Activated gamma-delta T cell treated with Interleukin-2 at 50 U/mL for 16 hours (primary cell): ENCODE measurements at regions not wholly inside any gene's neighbourhood (a gene's known extent, or its start where the extent isn't known, plus 50 kb on each side); places are given as distances from the start of the nearest gene placed in this dataset.
"Not testable (repeated sequence)": the region's sequence is repeated elsewhere in the genome, so short reads cannot be mapped to it uniquely, and the experiment has no call there.

Experiments
- DNase-seq: peaks from one replicate; pipeline ENCODE4 v3.0.0-alpha.2; 2020

- DNase-seq, result no peak
Observed at GRCh38 chr18:11454040-11454439, 155.4 kb upstream of the SLC35G4 start.

- not testable (repeated sequence) for DNase-seq
Observed at GRCh38 chr18:11444169-11444568, 165.2 kb upstream of the SLC35G4 start.

- DNase-seq, result no peak
Observed at GRCh38 chr18:11437046-11437445, 172.3 kb upstream of the SLC35G4 start.

GRCh38 chr18:11432360-11432811 lies 177.0 kb upstream of the SLC35G4 start:
- DNase-seq, result no peak

- no peak for DNase-seq
Observed at GRCh38 chr18:11429876-11430275, 179.5 kb upstream of the SLC35G4 start.

GRCh38 chr18:11425211-11425610 lies 184.2 kb upstream of the SLC35G4 start:
- no peak for DNase-seq

GRCh38 chr18:11419338-11419737 lies 190.1 kb upstream of the SLC35G4 start:
- no peak for DNase-seq

GRCh38 chr18:11412811-11413210 lies 196.6 kb upstream of the SLC35G4 start:
- no peak for DNase-seq

GRCh38 chr18:11411048-11411447 lies 198.3 kb upstream of the SLC35G4 start:
- no peak for DNase-seq

GRCh38 chr18:11408555-11409065 lies 200.8 kb upstream of the SLC35G4 start:
- no peak for DNase-seq

- no peak for DNase-seq
Observed at GRCh38 chr18:11407940-11408339, 201.5 kb upstream of the SLC35G4 start.

GRCh38 chr18:11405804-11406203 lies 203.6 kb upstream of the SLC35G4 start:
- no peak for DNase-seq

- DNase-seq, result no peak
Observed at GRCh38 chr18:11400703-11401102, 208.7 kb upstream of the SLC35G4 start.

GRCh38 chr18:11398625-11399024 lies 210.8 kb upstream of the SLC35G4 start:
- no peak for DNase-seq

GRCh38 chr18:11392980-11393885 lies 216.2 kb upstream of the SLC35G4 start:
- DNase-seq, result no peak

GRCh38 chr18:11392292-11392691 lies 217.1 kb upstream of the SLC35G4 start:
- no peak for DNase-seq

GRCh38 chr18:11391661-11392060 lies 217.7 kb upstream of the SLC35G4 start:
- DNase-seq, result no peak

- no peak for DNase-seq
Observed at GRCh38 chr18:11388755-11389680, 220.4 kb upstream of the SLC35G4 start.

GRCh38 chr18:11387880-11388279 lies 221.5 kb upstream of the SLC35G4 start:
- DNase-seq, result no peak

- DNase-seq, result no peak
Observed at GRCh38 chr18:11383381-11383780, 226.0 kb upstream of the SLC35G4 start.

GRCh38 chr18:11380968-11381367 lies 228.4 kb upstream of the SLC35G4 start:
- no peak for DNase-seq

- no peak for DNase-seq
Observed at GRCh38 chr18:11379660-11380059, 229.7 kb upstream of the SLC35G4 start.

GRCh38 chr18:11377766-11378540 lies 228.6 kb upstream of the PIEZO2 start:
- no peak for DNase-seq
